ENCODE measurements at regions not wholly inside any gene's neighbourhood (a gene's known extent, or its start where the extent isn't known, plus 50 kb on each side); places are given as distances from the start of the nearest gene placed in this dataset.
A peak's percentile ranks its signal among the peaks of the same experiment; 100 is the strongest.

DNA sequence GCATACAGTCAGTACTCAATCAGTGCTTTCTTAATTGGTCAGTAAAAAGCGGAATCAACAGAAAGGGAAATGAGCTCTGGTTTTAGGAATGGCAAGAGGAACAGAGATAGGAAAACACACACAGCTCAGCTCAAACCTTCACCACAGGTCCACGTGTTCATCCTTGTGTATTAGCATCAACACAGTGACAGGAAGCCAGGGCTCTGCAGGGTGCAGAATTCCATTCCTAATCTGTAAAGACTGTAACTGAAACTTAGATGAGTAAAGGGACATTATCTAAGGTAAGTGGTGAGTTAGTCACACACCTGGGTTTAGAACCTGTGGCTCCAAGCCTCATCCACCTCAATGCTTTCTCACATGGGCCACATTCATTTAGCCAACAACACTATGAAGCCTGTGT is 1242.2 kb upstream of the TMEM132C start:
- no peak for DNase-seq (ENCODE audit: low spot score)
- no peak overlapping the region for H3K27ac ChIP-seq
- ChIA-PET CTCF (interaction anchor here (2.0 kb wide), 1 partner anchor 357 kb away, joined by 7 read pairs; no protein-coding TSS in a partner anchor), POLR2A (ENCODE audit: low non-redundant PET) (no interaction called here)
- TF ChIP-seq, protein P1, sequence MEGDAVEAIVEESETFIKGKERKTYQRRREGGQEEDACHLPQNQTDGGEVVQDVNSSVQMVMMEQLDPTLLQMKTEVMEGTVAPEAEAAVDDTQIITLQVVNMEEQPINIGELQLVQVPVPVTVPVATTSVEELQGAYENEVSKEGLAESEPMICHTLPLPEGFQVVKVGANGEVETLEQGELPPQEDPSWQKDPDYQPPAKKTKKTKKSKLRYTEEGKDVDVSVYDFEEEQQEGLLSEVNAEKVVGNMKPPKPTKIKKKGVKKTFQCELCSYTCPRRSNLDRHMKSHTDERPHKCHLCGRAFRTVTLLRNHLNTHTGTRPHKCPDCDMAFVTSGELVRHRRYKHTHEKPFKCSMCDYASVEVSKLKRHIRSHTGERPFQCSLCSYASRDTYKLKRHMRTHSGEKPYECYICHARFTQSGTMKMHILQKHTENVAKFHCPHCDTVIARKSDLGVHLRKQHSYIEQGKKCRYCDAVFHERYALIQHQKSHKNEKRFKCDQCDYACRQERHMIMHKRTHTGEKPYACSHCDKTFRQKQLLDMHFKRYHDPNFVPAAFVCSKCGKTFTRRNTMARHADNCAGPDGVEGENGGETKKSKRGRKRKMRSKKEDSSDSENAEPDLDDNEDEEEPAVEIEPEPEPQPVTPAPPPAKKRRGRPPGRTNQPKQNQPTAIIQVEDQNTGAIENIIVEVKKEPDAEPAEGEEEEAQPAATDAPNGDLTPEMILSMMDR (conservative IDR thresholded peaks at IDR 0.05; ENCODE audit: low read depth) = no peak

DNA sequence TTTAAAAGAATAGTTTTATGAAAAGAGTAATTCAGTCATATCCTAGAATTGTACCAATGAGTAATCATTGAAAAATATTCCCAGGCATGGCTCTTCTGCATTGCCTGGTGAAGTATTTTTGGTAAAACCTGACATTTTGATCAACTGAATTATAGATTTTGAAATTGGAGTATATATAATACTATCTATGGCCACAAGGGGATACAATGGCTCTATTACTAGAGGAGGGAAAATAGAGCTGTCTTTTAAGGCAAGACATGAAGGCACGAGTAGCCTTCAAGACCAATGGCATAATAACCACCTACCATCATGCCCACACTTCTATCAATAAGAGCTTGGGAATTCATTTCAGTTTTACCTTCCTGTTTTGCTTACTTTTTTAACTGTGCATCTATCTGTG is 1241.4 kb upstream of the TMEM132C start:
- peak; percentile 14 for DNase-seq (ENCODE audit: low spot score)
- CTCF ChIA-PET = interaction anchor here (0.5 to 2.0 kb wide), 7 partner anchors 9 to 356 kb away, joined by 3 to 7 read pairs (median 3); no protein-coding TSS in a partner anchor
- no peak overlapping the region for H3K27ac ChIP-seq
- POLR2A ChIA-PET (ENCODE audit: low non-redundant PET) = no interaction called here
- TF ChIP-seq, protein P1 (conservative IDR thresholded peaks at IDR 0.05; ENCODE audit: low read depth) = no peak

DNA sequence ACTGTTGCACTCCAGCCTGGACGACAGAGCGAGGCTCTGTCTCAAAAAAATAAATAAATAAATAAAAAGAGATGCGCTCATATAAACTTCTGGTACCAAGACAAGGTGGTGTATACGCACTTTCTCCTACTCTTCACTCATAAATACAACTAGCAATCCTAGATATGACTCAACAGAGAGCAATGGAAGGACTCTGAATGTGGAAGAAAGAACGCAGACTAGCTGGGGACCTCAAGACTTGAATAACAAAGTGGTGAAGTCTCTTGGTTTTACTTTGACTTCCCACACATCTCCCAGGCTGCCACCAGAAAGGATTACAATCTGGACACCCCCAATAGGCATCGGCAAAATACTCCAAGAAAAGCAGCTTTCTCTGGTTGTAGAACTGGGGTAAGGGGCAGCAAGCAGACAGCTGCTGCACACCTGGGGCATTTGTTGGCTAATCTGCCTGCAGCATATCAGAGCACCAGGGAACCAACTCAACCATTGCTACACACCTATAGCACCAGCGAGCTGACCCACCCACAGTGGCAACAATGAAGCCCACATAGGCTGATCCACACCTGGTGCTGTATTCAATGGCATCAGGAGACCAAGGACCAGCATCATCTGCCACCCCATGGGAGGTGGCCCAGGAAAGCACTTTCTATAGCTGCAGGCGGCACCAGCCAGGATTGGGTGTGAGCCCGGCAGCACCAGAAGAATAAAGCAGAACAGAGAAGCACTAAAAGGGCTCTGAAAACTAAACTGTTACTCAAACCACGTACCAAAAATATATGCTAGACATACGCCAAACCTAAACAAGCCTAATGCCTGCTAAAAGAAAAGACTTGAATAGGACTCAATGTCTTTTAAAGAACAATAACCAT is 1231.7 kb upstream of the TMEM132C start:
- no peak overlapping the region for H3K27ac ChIP-seq
- TF ChIP-seq, protein P1 (conservative IDR thresholded peaks at IDR 0.05; ENCODE audit: low read depth) = no peak
- ChIA-PET POLR2A (ENCODE audit: low non-redundant PET) (no interaction called here), CTCF (interaction anchor here (0.8 kb wide), 1 partner anchor 419 kb away, joined by 3 read pairs; no protein-coding TSS in a partner anchor)
- DNase-seq (ENCODE audit: low spot score) = no peak

DNA sequence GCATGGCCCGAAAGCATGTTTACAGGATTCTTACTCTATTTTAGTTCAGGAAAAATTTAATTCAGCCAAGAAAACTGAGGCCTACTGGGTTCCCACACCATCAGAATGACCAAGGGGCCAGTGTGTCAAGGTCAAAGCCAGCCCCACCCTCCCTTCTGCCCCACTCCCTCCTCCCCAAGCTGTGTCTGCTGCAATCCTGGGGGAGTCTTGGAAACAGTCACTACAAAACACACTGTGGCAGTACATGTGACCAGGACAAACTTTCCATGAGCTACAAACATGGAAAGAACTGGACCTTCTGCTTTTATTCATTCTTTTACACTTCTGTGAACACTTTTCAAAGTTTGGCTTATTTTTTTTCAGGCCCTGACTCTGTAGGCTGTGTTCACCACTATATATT is 1228.8 kb upstream of the TMEM132C start:
- ChIA-PET CTCF (no interaction called here), POLR2A (ENCODE audit: low non-redundant PET) (no interaction called here)
- TF ChIP-seq, protein P1 (conservative IDR thresholded peaks at IDR 0.05; ENCODE audit: low read depth) = no peak
- H3K27ac ChIP-seq = no peak overlapping the region
- no peak for DNase-seq (ENCODE audit: low spot score)

DNA sequence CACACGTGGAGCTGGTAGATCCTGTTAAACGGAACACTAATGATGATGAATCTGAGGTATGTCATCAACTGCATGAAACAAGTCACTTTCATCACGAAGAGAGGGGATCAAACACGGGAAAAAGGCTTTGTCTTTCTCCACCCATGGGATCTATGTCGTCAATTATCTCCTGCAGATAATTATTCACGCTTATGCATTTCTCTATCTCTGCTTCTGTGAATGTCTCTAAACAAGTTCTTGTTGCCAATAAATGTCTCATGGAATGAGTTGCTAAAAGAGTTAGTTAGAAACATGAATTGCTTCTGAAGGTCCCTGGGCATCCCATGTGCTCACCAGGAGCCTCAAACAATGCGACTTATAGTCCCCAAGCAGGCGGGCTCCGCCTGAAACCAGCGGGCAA is 1228.2 kb upstream of the TMEM132C start:
- H3K27ac ChIP-seq = no peak overlapping the region
- DNase-seq (ENCODE audit: low spot score) = no peak
- TF ChIP-seq, protein P1 (conservative IDR thresholded peaks at IDR 0.05; ENCODE audit: low read depth) = no peak
- POLR2A ChIA-PET (ENCODE audit: low non-redundant PET) = no interaction called here
- CTCF ChIA-PET = no interaction called here

DNA sequence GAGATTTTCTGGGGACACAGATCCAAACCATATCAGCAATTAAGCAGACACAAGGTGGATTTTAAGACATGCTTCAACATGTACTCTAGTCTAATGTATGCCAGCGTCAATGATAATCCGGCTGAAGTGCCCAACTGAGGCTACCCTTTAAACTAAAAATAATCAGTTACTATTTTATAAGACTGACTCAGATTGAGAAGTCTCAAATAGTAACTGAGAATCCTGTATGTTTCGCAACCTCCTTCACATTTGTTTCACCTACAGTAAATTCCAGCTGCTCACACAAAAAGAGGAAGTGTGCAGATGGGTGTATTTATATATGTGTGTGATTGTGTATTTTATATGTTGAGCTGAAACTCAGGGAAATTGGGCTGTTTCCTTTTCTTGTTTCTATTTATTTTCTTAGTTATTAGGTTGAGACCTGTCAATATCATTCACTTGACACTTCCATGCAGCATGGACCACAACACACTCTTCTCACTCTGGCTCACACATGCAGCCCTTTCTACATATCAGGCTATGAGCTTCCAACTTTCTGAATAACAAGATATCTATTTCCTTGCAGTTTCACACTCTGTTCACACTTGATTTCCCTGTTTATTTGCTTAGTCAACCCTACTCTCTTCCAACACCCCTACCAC is 1224.9 kb upstream of the TMEM132C start:
- CTCF ChIA-PET = no interaction called here
- POLR2A ChIA-PET (ENCODE audit: low non-redundant PET) = no interaction called here
- peak; percentile 13 for DNase-seq (ENCODE audit: low spot score)

More for the DNA sequence above, 1224.9 kb upstream of the TMEM132C start:
- TF ChIP-seq, protein P1 (conservative IDR thresholded peaks at IDR 0.05; ENCODE audit: low read depth) = no peak
- no peak overlapping the region for H3K27ac ChIP-seq

Measured in RWPE1 (cell line).